ENCODE measurements at regions not wholly inside any gene's neighbourhood (a gene's known extent, or its start where the extent isn't known, plus 50 kb on each side); places are given as distances from the start of the nearest gene placed in this dataset.

DNA sequence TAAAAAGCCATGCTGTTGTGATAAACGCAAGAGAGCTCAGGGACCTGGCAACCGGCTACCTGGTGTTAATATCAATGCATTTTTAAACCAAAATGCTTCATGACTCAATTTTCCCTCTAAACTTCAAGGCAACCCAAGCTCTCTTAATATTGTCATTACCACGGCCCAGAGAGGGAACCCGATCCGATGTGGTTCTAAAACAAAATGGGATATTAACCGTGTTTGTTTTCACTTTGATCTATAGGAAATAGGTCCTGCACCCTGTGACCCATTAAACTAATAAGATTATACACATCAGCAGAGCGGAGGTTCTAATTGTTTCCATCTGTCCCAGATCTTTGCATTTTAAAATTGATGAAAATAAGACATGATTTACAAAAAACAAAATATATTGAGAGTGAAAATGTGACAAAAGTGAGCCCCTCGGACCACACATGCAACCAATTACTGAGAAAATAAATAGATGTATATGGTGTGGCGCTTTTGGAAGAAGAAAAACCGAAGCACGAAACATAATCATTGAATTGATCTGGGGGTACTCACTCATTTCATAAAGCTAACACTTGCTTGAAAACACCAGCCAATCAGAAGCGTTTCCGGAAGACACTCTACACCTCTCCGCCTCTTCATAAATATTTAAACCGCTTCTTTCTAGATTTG, 290.3 kb upstream of the NFE2L3 start:
- TF ChIP-seq, protein P1, sequence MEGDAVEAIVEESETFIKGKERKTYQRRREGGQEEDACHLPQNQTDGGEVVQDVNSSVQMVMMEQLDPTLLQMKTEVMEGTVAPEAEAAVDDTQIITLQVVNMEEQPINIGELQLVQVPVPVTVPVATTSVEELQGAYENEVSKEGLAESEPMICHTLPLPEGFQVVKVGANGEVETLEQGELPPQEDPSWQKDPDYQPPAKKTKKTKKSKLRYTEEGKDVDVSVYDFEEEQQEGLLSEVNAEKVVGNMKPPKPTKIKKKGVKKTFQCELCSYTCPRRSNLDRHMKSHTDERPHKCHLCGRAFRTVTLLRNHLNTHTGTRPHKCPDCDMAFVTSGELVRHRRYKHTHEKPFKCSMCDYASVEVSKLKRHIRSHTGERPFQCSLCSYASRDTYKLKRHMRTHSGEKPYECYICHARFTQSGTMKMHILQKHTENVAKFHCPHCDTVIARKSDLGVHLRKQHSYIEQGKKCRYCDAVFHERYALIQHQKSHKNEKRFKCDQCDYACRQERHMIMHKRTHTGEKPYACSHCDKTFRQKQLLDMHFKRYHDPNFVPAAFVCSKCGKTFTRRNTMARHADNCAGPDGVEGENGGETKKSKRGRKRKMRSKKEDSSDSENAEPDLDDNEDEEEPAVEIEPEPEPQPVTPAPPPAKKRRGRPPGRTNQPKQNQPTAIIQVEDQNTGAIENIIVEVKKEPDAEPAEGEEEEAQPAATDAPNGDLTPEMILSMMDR (IDR thresholded peaks at IDR 0.05; ENCODE audit: low read depth, low read length) = no peak
- no peak for DNase-seq (ENCODE audit: low read depth in 2 of 2)
- peak overlapping the region in 1 of 2 donors; percentile 32 for H3K4me3 ChIP-seq (replicated peaks in 1 of 2; ENCODE audit: low read depth in 2 of 2, low read length in 2 of 2)

DNA sequence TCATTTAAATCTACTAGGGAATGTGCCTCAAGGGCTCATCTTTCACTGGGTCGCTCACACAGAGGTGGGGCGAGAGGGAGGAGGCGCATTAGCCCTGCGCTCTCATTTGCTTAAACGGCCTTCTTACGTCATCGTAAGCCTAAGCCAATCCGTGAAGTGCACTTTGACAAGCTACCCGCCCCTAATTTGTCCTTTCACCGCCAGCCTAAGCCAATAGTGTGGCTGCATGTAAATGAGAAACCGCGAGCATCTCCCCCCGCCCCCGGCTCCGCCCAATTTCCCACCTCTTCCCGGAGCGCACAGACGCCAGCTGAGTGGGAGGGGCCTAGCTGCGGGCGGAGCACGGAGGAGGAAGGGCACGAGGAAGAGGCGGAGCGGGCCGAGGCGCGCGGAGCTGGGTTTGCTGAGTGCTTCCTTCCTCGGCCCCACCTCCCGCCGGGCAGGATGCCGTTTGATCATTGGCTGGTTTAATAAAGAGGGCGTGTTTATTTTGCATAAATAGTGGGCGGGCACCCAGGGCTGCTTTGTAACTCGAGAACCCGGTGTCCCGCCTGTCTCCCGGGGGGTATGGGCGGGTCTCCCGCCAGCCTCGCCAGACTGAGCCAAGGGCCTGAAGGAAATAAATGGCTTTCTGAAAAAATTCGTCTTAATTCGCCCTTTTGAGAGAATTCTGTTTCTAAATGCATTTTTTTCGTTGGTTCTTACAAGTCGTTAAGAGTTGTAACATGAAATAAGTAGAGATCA, 289.6 kb upstream of the NFE2L3 start:
- DNase-seq (ENCODE audit: low read depth in 2 of 2) = peak; percentile 100
- peak overlapping the region in 1 of 2 donors; percentile 32 for H3K4me3 ChIP-seq (replicated peaks in 1 of 2; ENCODE audit: low read depth in 2 of 2, low read length in 2 of 2)
- TF ChIP-seq, protein P1 (IDR thresholded peaks at IDR 0.05; ENCODE audit: low read depth, low read length) = no peak

DNA sequence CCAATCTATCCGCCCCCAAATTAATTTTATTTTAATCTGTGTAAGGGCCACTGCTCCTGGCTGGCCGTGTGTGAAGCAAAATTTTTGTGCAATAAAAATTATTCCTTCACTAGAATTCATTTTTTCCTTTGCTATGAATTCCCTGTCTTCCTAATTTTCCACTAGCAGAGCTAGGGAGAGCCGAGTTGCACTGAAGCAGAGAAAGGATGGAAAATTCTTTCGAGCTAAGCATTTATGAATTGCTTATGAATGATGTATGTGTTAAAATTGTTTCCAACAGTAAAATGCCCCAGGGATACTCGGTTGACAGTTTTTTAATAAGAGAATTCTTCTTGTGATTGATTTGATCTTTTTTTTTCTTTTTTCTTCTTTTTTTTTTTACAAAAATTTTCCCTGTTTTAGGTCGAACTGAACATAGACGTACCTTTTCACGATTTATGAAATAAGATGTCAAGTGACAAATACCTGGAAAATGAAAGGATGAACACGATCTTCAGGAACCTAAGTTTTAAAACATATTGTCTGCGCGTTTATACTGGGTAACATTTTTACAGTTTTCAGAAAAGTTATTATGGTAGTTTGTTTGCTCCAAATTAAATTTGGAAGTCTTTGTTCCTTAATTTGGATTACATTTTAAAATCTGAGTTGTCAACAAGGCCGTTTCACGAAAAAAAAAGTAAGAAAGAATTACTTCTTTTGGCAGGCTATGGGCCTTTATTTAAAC, 288.8 kb upstream of the NFE2L3 start:
- no peak overlapping the region for H3K4me3 ChIP-seq (replicated peaks in 1 of 2; ENCODE audit: low read depth in 2 of 2, low read length in 2 of 2)
- TF ChIP-seq, protein P1 (IDR thresholded peaks at IDR 0.05; ENCODE audit: low read depth, low read length) = no peak
- DNase-seq (ENCODE audit: low read depth in 2 of 2) = no peak

DNA sequence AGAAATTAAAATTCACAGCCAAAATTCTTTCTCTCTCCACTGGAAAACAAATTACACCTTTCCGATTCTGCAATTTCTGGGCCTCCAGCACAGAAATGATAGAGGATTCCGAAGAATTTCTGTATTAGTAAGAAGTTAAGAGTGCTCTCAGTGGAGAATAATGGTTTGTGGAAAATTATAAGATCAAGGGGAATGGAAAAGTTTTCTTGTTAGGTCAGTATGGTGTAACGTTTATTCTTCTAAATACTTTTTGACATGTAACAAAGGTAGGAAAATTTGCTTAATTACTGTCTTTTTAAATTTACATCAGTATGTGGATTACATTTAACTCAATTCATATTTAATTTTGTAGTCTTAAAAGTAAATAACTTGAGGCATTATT, 288.3 kb upstream of the NFE2L3 start:
- H3K4me3 ChIP-seq (replicated peaks in 1 of 2; ENCODE audit: low read depth in 2 of 2, low read length in 2 of 2) = no peak overlapping the region
- TF ChIP-seq, protein P1 (IDR thresholded peaks at IDR 0.05; ENCODE audit: low read depth, low read length) = no peak
- DNase-seq (ENCODE audit: low read depth in 2 of 2) = no peak

DNA sequence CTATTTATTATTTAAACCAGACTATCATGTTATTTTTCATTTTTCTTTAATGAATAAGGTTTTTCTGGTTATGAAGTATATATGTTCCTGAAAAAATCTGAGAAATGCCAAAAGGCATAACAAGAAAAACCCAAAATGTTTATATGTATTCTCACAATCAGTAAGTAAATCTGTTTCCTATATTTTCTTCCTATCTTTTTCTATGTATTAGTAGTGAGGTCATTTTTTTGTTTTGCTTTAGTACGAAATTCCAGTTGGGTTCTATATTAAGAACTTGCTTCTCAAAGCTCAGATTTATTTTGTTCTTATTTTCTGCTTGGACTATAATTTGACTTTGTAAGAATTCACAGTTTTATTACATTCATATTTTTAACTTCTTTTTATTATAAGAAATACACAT, 287.5 kb upstream of the NFE2L3 start:
- DNase-seq (ENCODE audit: low read depth in 2 of 2) = no peak
- TF ChIP-seq, protein P1 (IDR thresholded peaks at IDR 0.05; ENCODE audit: low read depth, low read length) = no peak
- H3K4me3 ChIP-seq (replicated peaks in 1 of 2; ENCODE audit: low read depth in 2 of 2, low read length in 2 of 2) = no peak overlapping the region

DNA sequence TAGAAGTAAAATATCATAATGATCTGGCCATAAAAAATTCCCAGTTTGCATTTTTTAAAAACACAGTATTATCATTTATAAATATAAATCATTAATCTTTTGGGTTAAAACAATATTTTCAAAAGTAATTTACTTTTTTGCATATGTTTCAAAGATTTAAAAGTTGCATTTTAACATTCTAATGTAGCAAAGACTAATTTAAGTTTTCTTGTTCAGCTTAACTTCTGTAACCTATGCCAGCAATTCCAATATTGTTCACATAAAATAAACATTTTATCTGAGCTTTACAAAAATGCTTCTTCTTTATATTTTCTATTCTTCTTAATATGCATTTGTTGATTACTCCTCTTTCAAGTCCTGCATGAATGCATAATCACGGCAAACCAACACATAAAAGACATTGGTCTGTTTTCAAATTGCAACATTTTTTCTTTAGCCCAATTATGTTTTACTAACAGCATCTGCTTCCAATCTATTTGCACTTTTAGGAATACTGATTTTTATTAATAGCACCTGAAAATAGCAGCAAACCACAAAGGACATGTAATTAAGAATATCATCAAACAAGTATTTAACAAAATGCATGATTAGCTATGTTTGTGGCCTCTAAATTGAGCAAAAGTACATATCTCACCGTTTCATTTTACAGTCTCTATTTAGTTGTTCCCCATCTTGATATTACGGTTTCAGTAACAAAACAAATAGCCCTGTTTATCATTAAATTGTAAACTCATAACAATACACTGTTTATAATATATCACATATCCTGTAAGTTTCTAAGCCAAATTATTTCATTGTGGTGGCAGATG, 286.9 kb upstream of the NFE2L3 start:
- TF ChIP-seq, protein P1 (IDR thresholded peaks at IDR 0.05; ENCODE audit: low read depth, low read length) = no peak
- H3K4me3 ChIP-seq (replicated peaks in 1 of 2; ENCODE audit: low read depth in 2 of 2, low read length in 2 of 2) = no peak overlapping the region
- no peak for DNase-seq (ENCODE audit: low read depth in 2 of 2)
